Upper lobe of left lung (tissue), 6 donors: ENCODE measurements at regions not wholly inside any gene's neighbourhood (a gene's known extent, or its start where the extent isn't known, plus 50 kb on each side); places are given as distances from the start of the nearest gene placed in this dataset.

ENCODE experiments used
- ATAC-seq, 2 donors: fragments of 200-7000 bp; cut with Tn5 transposase; one replicate each; pipeline ENCODE4 v1.9.1; 2022; ENCODE audit warnings: mild to moderate bottlenecking in 2 of 2, moderate library complexity in 2 of 2; ENCODE audit not compliant: low FRiP score in 2 of 2
- DNase-seq, 2 donors: peaks; one replicate each; pipeline ENCODE4 v3.0.0-alpha.2; 2019 to 2020
- H3K27ac ChIP-seq, 4 donors: fragments of 200-600 bp; sonication (generic); one replicate each; pipeline ENCODE4 v1.5.1; 2016 to 2019
- H3K27me3 ChIP-seq, 4 donors: fragments of 200-600 bp; sonication (generic); one replicate each; pipeline ENCODE4 v1.5.1; 2017 to 2019
- H3K36me3 ChIP-seq, 4 donors: fragments of 200-600 bp; sonication (generic); one replicate each; pipeline ENCODE4 v1.5.1; 2016 to 2019
- H3K4me1 ChIP-seq, 4 donors: fragments of 200-600 bp; sonication (generic); one replicate each; pipeline ENCODE4 v1.5.1; 2018 to 2019
- H3K4me3 ChIP-seq, 4 donors: fragments of 200-600 bp; sonication (generic); one replicate each; pipeline ENCODE4 v1.5.1; 2017 to 2019; ENCODE audit warnings: mild to moderate bottlenecking in 2 of 4, moderate library complexity in 1 of 4
- H3K9me3 ChIP-seq, 4 donors: fragments of 200-600 bp; sonication (generic); one replicate each; pipeline ENCODE4 v1.5.1; 2018 to 2019
- EP300 ChIP-seq, 4 donors: sonication (generic); formaldehyde crosslinking; IDR thresholded peaks; one replicate each; pipeline ENCODE4 v1.5.1; 2017; ENCODE audit warnings: antibody characterized with exemption in 4 of 4, control low read depth in 2 of 4
- POLR2A ChIP-seq, 4 donors: fragments of 450-650 bp; IDR thresholded peaks; one replicate each; pipeline ENCODE4 v1.5.1; 2016 to 2017; ENCODE audit warnings: antibody characterized with exemption in 4 of 4, mild to moderate bottlenecking in 2 of 4
- POLR2AphosphoS5 ChIP-seq, 2 donors: sonication (generic); formaldehyde crosslinking; IDR thresholded peaks; one replicate each; pipeline ENCODE4 v1.5.1; 2017; ENCODE audit warnings: antibody characterized with exemption in 2 of 2
- WGBS, 2 donors: methylation state at CpG; one replicate each; pipeline ENCODE4 v1.1.5; 2017 to 2018; 5-methylcytosine and 5-hydroxymethylcytosine counted together
- TF ChIP-seq, protein P1 (sequence below), 6 experiments: fragments of 450-650 bp in 4 of 6; fragments of 200-600 bp in 2 of 6; sonication (generic) in 2 of 6; IDR thresholded peaks; one replicate each; pipeline ENCODE4 v1.5.1; 2016 to 2019; ENCODE audit warnings: antibody characterized with exemption in 6 of 6
- donor health status: DM: no; HTN: no; CAD: no; lungs with moderate emphysema.
- donor health status: DM: no; HTN: yes; CAD: no; lungs with severe emphysema.

DNA sequence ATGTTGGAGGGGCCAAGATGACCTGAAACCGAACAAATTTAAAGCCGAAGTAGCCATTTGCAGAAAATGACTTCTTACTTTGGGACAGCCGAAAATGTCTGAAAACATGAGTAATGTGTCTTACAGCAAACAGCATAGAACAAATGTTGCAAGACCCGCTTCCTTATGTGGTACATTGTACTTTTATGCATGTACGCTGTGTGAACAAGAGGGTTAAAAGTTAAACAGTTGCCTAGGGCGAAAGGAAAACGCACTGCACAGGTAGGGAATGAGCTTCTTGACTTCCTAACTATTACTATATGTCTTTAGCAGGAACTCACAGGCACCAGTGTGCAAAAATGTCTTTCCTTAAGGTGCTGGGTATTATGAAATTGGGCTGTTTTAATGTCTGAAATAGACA, 303.5 kb upstream of the MGMT start:
- H3K27me3 ChIP-seq, result no peaks in the 10 kb centered on the region
- 86% methylated on average over 7 of the region's 7 CpGs for whole genome bisulfite sequencing, 2 donors
- no peak for DNase-seq
- H3K4me1 ChIP-seq, result no peaks in the 10 kb centered on the region
- H3K36me3 ChIP-seq, result no peaks in the 10 kb centered on the region
- TF ChIP-seq, protein P1, sequence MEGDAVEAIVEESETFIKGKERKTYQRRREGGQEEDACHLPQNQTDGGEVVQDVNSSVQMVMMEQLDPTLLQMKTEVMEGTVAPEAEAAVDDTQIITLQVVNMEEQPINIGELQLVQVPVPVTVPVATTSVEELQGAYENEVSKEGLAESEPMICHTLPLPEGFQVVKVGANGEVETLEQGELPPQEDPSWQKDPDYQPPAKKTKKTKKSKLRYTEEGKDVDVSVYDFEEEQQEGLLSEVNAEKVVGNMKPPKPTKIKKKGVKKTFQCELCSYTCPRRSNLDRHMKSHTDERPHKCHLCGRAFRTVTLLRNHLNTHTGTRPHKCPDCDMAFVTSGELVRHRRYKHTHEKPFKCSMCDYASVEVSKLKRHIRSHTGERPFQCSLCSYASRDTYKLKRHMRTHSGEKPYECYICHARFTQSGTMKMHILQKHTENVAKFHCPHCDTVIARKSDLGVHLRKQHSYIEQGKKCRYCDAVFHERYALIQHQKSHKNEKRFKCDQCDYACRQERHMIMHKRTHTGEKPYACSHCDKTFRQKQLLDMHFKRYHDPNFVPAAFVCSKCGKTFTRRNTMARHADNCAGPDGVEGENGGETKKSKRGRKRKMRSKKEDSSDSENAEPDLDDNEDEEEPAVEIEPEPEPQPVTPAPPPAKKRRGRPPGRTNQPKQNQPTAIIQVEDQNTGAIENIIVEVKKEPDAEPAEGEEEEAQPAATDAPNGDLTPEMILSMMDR (IDR thresholded peaks at IDR 0.05), result no peak
- TF ChIP-seq EP300 (IDR thresholded peaks at IDR 0.05), result no peak
- no peak for TF ChIP-seq POLR2AphosphoS5 (IDR thresholded peaks at IDR 0.05)
- no peak for TF ChIP-seq POLR2A (IDR thresholded peaks at IDR 0.05)
- no peaks in the 10 kb centered on the region for H3K9me3 ChIP-seq
- ATAC-seq, result no peak
- H3K27ac ChIP-seq, result no peak overlapping the region
- H3K4me3 ChIP-seq, result no peak overlapping the region

DNA sequence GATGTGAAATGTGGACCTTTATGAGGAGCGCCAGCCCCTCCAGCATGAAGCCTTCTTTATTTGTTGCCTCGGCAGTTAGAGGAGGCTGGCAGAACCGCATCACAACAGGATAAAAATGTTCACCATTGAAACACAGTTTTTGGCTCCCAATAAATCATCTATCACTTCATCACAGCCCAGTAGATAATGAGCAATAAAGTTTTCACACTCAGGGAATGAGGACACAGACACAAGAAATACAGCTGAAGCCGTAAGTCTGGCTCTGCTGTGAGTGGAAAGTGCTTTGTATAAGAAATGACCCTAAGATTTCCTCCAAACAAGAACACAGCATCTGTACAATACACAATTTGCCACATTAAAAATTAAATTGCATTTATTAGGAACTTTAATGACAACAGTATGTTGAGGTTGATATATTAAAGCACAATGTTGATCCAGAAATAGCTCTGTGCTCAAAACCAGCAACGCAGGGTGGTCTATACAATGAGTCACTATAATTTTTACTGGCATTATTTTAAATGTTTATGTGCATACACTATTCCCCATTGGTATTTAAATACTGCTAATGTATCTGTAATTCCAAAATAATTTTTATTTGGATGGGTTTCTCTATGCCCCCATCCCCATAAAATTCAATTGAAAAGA, 301.8 kb upstream of the MGMT start:
- 83 to 89% methylated on average over 5 of the region's 5 CpGs for WGBS, 2 donors

DNA sequence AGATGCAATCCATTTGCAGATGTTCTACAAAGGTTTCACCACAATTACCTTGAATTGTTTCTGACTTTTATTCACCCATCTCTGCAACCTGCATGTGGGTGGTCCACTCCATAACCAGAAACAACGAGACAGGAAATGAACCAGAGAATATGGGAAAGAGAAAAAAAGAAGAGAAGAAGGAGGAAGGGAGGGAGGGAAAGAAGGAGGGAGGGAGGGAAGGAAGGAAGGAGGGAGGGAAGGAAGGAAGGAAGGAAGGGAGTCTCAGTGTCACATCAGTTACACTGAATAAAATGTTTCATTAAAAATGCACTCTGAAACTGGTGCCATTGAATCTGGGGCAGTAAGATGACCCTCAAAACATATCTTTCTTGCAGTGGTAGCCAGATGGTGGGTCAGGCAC, 301.3 kb upstream of the MGMT start:
- 21 to 52% methylated on average over 1 of the region's 1 CpG for WGBS, 2 donors
- ATAC-seq, result no peak
- Histone ChIP-seq H3K4me1 (no peaks in the 10 kb centered on the region), H3K4me3 (no peak overlapping the region), H3K27ac (no peak overlapping the region), H3K9me3 (no peaks in the 10 kb centered on the region), H3K36me3 (no peaks in the 10 kb centered on the region), H3K27me3 (no peaks in the 10 kb centered on the region)
- TF ChIP-seq, protein P1 (IDR thresholded peaks at IDR 0.05), result no peak
- no peak for TF ChIP-seq POLR2A (IDR thresholded peaks at IDR 0.05)
- no peak for DNase-seq

More for the DNA sequence above, 301.8 kb upstream of the MGMT start:
- Histone ChIP-seq H3K9me3 (no peaks in the 10 kb centered on the region), H3K27ac (no peak overlapping the region), H3K36me3 (no peaks in the 10 kb centered on the region), H3K4me1 (no peaks in the 10 kb centered on the region), H3K4me3 (no peak overlapping the region), H3K27me3 (no peaks in the 10 kb centered on the region)
- DNase-seq (no peak), ATAC-seq (no peak)
- TF ChIP-seq POLR2AphosphoS5 (IDR thresholded peaks at IDR 0.05) (no peak), POLR2A (IDR thresholded peaks at IDR 0.05) (no peak), EP300 (IDR thresholded peaks at IDR 0.05) (no peak)
- TF ChIP-seq, protein P1 (IDR thresholded peaks at IDR 0.05), result no peak

DNA sequence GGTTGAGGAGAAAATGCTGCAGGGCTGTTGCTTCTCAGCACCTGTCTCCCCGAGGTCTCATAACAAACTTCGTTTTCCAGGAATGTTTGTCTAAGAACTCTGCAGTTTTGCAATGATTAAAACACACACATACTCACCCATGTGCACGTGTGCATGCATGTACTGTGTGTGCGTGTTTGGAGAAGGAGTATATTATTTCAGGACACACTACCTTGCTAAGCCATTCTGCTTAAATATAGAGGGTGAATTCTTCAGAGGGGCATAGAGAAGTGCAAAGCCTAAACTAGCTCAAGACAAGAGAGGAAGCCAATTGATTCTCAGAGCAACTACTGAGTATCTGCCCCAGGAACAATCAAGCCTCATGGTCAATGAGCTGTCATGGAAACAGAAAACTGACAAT, 298.4 kb upstream of the MGMT start:
- no peak for DNase-seq
- WGBS, 2 donors, result 51 to 79% methylated on average over 4 of the region's 4 CpGs
- no peaks in the 10 kb centered on the region for H3K9me3 ChIP-seq
- H3K27ac ChIP-seq, result no peak overlapping the region
- TF ChIP-seq POLR2AphosphoS5 (IDR thresholded peaks at IDR 0.05), result no peak
- no peak for TF ChIP-seq EP300 (IDR thresholded peaks at IDR 0.05)
- no peak for TF ChIP-seq POLR2A (IDR thresholded peaks at IDR 0.05)
- TF ChIP-seq, protein P1 (IDR thresholded peaks at IDR 0.05), result no peak
- H3K4me3 ChIP-seq, result no peak overlapping the region
- no peak for ATAC-seq
- no peaks in the 10 kb centered on the region for H3K27me3 ChIP-seq
- H3K36me3 ChIP-seq, result no peaks in the 10 kb centered on the region
- no peaks in the 10 kb centered on the region for H3K4me1 ChIP-seq

DNA sequence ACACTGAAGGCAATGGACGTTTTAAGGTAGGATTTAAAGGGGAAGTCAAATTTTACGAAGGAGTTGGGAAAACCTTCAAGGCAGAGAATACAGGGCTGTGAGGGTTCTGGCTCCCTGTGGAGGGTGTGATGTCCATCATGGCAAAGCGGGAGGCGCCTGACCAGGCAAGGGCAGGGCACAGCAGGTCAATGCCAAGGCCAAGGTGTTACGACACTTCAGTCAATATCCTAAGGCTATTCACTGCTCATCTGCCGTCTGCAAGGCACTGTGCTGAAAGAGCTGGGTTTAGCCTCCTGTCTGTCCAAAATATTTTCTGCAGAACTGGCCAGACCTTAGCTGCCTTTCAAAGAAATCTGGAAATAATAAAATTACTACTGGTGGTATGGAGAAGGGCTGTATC, 297.9 kb upstream of the MGMT start:
- TF ChIP-seq POLR2A (IDR thresholded peaks at IDR 0.05) (no peak), POLR2AphosphoS5 (IDR thresholded peaks at IDR 0.05) (no peak), EP300 (IDR thresholded peaks at IDR 0.05) (no peak)
- TF ChIP-seq, protein P1 (IDR thresholded peaks at IDR 0.05), result no peak
- Histone ChIP-seq H3K27ac (no peak overlapping the region), H3K36me3 (no peaks in the 10 kb centered on the region), H3K27me3 (no peaks in the 10 kb centered on the region), H3K4me1 (no peaks in the 10 kb centered on the region), H3K4me3 (no peak overlapping the region), H3K9me3 (no peaks in the 10 kb centered on the region)
- no peak for ATAC-seq
- 86 to 89% methylated on average over 6 of the region's 6 CpGs for WGBS, 2 donors
- peak in 1 of 2 donors; percentile 27 for DNase-seq
